ENCODE measurements at regions not wholly inside any gene's neighbourhood (a gene's known extent, or its start where the extent isn't known, plus 50 kb on each side); places are given as distances from the start of the nearest gene placed in this dataset.

DNA sequence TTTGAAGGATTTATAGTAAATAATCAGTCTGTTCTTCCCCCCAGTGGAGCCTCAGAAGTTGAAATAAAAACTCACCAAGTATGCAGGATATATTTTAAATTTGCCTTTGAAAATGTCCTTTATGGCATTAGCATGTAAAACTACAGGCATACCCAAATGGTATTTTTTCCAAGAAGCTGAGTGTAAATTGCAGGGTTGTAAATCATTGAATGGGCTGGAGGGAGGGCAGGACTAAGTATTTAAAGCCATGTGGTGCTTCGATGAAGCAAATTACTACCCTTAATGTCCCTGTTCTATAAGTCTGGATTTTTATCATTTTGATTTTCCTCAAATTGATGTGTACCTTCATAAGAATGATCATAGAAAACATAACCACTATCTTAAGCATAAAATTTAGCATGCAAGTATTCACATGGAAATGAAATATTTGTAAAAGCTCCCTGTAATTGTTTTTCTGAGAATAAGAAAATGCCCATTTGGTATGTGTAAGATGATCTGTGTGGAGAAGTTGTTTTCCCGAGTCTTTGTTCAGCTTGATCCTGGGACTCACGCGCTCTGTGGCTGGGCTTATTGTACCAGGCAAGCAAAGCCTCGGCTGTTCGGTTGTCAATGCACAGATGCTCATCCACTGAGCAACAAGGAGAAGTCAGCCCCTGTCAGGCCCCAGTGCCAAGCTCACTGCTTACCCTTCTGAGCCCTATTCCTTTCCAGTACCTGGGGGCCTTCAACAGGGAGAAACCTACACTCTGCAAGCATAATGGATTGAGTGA lies 66.7 kb downstream of the CD164 start:
- no peak overlapping the region for H3K4me3 ChIP-seq (ENCODE audit: low read depth, low read length)
- TF ChIP-seq, protein P1, sequence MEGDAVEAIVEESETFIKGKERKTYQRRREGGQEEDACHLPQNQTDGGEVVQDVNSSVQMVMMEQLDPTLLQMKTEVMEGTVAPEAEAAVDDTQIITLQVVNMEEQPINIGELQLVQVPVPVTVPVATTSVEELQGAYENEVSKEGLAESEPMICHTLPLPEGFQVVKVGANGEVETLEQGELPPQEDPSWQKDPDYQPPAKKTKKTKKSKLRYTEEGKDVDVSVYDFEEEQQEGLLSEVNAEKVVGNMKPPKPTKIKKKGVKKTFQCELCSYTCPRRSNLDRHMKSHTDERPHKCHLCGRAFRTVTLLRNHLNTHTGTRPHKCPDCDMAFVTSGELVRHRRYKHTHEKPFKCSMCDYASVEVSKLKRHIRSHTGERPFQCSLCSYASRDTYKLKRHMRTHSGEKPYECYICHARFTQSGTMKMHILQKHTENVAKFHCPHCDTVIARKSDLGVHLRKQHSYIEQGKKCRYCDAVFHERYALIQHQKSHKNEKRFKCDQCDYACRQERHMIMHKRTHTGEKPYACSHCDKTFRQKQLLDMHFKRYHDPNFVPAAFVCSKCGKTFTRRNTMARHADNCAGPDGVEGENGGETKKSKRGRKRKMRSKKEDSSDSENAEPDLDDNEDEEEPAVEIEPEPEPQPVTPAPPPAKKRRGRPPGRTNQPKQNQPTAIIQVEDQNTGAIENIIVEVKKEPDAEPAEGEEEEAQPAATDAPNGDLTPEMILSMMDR (IDR thresholded peaks at IDR 0.05; ENCODE audit: insufficient read depth, low read depth, low read length), result no peak
- no peak for DNase-seq (ENCODE audit: low read depth)

DNA sequence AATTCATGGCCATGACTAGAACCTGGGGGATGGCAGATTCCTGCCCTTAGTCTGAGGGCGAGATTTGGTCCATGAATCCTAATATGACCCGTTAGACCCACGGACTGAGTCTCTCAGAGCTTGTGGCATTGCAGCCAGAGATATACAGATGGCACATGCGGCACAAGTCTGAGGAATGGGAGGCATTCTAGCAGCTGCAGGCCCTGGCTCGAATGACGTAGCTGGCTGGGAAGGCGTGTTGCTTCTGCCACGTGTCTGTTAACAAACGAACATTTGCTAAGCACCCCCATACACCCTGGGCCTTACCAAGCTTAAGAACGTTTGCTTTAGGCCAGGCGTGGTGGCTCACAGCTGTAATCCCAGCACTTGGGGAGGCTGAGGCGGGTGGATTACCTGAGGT lies 68.0 kb downstream of the CD164 start:
- H3K4me3 ChIP-seq (ENCODE audit: low read depth, low read length), result no peak overlapping the region
- TF ChIP-seq, protein P1 (IDR thresholded peaks at IDR 0.05; ENCODE audit: insufficient read depth, low read depth, low read length), result no peak
- no peak for DNase-seq (ENCODE audit: low read depth)

DNA sequence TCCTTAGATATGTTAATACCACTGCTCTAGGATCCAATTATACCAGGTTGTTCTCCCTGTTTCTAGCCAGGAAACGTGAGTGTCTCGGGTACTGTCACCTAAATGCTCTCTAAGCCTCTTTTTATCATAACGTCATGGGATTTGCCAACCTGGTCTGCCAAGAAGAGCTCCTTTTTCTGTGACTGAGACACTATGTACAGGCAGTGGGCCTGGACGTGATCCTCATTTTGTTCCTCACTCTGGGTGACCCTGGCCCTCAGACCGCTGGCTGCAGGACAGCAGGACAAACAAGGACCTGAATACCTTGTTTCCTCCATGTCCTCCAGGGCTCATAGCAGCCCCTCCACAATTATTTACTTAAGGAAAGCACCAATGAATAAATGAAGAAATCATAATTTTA lies 69.1 kb downstream of the CD164 start:
- TF ChIP-seq, protein P1 (IDR thresholded peaks at IDR 0.05; ENCODE audit: insufficient read depth, low read depth, low read length), result no peak
- DNase-seq (ENCODE audit: low read depth), result no peak
- no peak overlapping the region for H3K4me3 ChIP-seq (ENCODE audit: low read depth, low read length)

DNA sequence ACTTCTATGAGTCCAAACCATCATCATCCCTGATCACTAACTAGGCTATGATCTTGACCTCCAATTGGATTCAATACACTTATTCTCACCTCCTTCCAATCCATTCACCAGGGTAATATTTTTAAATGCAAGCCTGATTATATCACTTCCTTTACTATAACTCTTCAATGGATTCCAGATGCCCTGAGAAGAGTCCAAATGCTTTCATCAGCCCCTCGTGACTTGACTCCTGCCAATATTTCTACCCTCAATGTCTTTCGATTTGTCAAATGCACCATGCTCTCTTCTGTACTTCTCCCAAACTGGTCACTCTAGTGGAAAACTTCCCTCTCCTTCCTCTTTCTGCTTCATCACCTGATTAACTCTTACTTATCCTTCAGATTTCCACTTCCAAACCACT lies 70.8 kb downstream of the CD164 start:
- TF ChIP-seq, protein P1 (IDR thresholded peaks at IDR 0.05; ENCODE audit: insufficient read depth, low read depth, low read length), result no peak
- no peak for DNase-seq (ENCODE audit: low read depth)
- no peak overlapping the region for H3K4me3 ChIP-seq (ENCODE audit: low read depth, low read length)

DNA sequence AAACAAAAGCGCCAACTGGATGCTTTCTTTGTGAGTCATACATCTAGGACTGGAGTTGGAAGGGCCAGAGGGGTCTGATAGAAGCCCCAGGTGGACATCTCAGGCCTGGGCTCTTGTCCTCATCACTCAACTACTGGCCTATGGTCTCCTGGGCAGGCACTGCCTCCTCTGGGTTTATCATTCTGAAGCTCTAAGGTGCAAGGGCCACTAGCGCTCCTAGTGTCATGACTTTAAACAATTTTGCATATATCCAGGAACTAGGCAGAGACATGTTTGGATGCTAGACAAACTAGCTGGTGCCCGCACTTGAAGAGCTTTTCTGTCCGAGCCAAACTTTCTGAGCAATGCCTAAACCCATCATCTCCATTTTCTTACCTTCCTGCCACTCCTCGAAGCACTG lies 72.3 kb downstream of the CD164 start:
- no peak for DNase-seq (ENCODE audit: low read depth)
- no peak overlapping the region for H3K4me3 ChIP-seq (ENCODE audit: low read depth, low read length)
- TF ChIP-seq, protein P1 (IDR thresholded peaks at IDR 0.05; ENCODE audit: insufficient read depth, low read depth, low read length), result no peak

DNA sequence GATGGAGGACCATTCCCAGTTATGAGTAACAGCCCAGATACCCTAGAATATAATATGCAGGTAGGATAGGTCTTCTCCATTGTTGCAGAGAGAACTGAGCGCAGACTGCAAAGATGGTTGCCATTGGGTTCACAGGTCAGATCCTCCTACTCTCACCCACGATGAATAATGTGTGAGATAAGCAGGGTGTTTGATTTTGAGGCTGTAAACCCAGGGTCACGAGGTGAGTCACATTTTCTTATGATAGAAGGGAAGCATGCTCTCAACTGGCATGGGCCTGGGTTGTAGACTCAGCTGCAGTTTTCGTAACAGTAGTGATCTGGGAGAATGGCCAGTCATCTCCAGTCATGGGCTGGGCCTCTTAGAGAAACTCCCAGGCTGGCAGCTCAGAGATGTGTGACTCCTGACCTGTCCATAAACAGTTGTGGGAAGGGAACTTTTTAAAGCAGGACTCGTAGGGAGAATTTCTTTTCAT lies 74.2 kb downstream of the CD164 start:
- TF ChIP-seq, protein P1 (IDR thresholded peaks at IDR 0.05; ENCODE audit: insufficient read depth, low read depth, low read length), result no peak
- DNase-seq (ENCODE audit: low read depth), result peak; percentile 66
- no peak overlapping the region for H3K4me3 ChIP-seq (ENCODE audit: low read depth, low read length)

DNA sequence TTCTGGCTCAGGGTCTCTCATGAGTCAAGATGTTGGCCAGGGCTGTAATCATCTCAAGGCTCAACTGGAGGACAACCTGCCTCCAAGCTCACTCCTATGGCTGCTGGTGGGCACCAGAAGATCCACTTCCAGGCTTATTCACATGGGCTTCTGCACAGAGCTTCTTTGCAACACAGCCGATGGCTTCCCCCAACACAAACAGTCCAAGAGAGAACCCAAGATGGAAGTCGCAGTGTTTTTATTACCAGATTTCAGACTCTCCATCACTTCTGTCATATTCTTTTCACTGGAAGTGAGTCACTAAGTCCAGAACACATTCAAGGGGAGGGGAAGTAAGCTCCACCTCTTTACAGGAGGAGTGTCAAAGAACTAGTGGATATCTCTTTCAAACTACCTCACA lies 75.5 kb downstream of the CD164 start:
- H3K4me3 ChIP-seq (ENCODE audit: low read depth, low read length), result no peak overlapping the region
- DNase-seq (ENCODE audit: low read depth), result no peak
- TF ChIP-seq, protein P1 (IDR thresholded peaks at IDR 0.05; ENCODE audit: insufficient read depth, low read depth, low read length), result no peak
